OCI-M2 (cell line): ENCODE measurements at regions not wholly inside any gene's neighbourhood (a gene's known extent, or its start where the extent isn't known, plus 50 kb on each side); places are given as distances from the start of the nearest gene placed in this dataset.

Experiments used
- DNase-seq: peaks from one replicate; lab custom pipeline; 2025; ENCODE audit not compliant: unreplicated experiment; lab: John Stamatoyannopoulos, UW

GRCh38 chr4:157795495-157795894 is 377.3 kb downstream of the GASK1B start:
- DNase-seq: no peak

DNA sequence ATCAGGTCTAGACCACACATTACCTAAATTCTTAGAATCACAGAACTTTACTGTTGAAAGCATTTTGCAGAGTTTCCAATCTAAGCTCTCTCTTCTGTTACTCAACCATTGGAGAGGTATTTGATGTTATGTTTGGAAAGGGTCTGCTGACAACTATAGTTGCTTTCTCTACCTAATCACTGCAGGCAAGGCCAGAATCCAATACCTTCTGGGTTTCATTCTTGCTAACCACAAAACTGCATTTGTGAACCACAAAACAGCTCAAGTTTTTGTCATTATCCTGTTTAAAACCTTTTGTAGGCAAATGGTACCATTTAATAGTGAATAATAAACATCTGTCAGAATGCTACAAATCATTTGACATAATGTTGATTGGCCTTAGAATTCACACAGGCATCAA is 380.1 kb downstream of the GASK1B start:
- DNase-seq: no peak

- no peak for DNase-seq
These were observed 381.6 kb downstream of the GASK1B start for GRCh38 chr4:157791236-157791635.

DNA sequence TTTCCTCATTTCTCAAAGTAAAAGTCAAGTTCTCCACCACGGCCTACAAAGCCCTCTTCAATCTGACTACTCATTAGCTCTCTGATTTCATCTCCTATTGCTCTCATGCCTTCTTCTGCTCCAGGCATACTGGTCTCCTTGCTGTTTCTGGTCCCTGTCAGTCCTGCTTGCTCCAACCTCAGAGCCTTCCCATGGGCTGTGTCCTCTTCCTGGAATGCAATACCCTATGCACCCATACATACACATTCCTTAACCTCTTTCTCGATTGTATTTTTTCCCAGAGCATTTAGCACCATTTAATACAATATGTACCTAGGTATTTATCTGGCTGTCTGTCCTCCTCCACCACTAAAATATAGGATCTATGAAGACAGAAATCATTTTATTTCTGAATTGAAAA is 385.2 kb downstream of the GASK1B start:
- no peak for DNase-seq

GRCh38 chr4:157781361-157781760 is 391.5 kb downstream of the GASK1B start:
- no peak for DNase-seq

GRCh38 chr4:157779081-157779480 is 393.7 kb downstream of the GASK1B start:
- DNase-seq: no peak

- no peak for DNase-seq
These were observed 395.8 kb downstream of the GASK1B start for GRCh38 chr4:157776930-157777528.

DNA sequence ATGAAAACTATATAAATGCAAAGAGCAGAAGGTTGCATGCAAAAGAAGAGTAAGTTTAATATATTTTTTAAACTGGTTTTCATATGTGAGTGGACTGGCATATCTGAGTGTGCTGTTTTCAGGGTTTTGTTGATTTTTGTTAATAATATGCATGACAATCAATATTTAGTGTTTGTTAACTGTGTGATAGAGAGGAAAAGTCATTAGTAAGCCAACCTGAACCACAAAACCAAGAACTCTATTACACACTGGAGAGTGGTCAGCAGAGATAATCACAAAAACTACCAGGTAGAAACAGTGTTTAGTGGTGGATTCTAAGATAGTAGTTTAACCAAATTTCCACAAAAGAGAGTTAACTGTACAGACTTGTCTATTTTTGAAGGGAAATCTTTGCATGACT is 396.9 kb downstream of the GASK1B start:
- DNase-seq: no peak

DNA sequence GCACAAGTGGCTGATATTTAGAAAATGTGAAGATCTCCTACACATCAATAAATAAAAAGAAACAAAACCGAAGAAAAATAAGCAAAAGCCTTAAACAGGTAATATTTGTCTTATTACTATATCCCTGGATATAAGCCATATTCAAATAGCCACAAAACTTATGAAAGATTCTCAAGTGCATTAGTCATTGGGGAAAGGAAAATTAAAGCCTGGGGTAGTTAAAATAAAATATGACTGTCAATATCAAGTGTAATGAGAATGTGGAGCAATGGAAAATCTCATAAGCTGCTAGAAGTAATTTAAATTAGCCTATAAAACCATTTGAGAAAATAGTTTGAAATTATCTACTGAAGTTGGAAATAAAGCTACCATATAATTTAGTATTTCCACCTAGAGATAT is 399.9 kb downstream of the GASK1B start:
- no peak for DNase-seq

GRCh38 chr4:157768419-157768818 is 404.4 kb downstream of the GASK1B start:
- DNase-seq: no peak

- no peak for DNase-seq
These were observed 409.3 kb downstream of the GASK1B start for GRCh38 chr4:157763490-157763889.

DNA sequence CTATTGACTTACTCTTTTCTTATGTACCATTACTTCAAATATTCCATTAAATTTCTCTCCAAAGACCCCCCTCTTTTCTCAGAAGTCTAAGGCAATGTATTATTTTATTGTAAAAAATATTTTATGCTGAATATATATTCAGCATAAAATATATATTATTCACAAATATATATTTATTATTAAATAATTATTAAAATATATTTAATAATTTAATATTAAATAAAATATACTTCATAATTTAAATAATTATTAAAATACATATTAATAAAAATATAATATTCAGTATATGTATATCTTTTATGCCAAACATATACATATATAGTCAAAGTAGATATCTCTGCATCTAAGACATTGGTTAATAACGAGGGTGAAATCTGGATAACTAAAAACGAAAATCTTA is 418.4 kb downstream of the GASK1B start:
- no peak for DNase-seq

DNA sequence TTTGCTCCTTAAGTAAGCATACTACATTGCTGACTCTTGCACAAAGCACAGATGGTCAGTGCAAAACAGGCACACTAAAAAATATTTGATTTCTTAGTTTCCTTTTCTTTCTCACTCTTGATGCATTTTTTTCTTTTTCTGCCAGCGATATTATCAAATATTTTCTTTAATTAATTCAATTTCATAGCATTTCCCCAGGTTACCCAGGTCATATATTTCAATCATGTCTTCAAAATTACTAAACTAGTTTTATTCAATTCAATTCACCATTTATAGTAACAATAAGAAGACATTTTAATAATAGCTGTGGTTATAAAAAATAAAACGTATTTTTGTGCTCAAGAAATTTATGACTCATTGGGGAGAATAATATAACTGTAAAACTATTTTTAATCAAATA is 421.2 kb downstream of the GASK1B start:
- DNase-seq: no peak

GRCh38 chr4:157741642-157742041 is 431.2 kb downstream of the GASK1B start:
- DNase-seq: no peak

DNA sequence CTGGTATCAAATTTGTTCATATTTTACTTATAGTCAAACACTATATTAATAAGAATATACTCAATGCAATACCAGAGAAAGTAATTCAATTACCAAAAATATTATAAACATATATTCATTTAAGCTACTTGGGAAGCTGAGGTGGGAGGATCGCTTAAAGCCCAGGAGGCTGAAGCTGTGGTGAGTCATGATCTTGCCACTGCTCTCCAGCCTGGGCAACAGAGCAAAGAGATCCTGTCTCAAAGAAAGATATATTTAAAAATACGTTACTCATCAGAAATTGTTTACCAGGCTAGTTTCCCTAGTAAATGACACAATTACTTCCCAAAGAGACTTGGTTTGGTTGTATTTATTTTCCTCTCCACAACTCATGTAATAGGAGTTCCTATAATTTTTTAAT is 433.6 kb downstream of the GASK1B start:
- DNase-seq: no peak

DNA sequence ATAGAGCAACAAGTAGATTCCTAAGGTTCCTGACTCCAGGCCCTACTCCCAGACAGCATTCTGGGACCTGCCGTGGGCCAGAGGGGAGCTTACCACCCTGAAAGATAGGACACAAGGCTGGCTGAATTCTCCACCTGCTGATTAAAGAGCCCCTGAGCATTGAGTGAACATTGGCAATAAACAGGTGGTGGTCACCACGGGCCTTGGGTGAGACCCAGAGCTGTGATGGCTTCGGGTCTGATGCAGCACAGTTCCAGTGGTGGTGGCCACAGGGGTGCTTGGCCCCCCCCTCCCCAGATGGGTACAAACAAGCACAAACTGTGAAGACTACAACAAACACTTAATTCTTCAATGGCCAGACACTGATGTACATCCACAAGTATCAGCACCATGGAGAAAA is 444.6 kb downstream of the GASK1B start:
- no peak for DNase-seq

- DNase-seq: no peak
These were observed 445.7 kb downstream of the GASK1B start for GRCh38 chr4:157727163-157727562.

DNA sequence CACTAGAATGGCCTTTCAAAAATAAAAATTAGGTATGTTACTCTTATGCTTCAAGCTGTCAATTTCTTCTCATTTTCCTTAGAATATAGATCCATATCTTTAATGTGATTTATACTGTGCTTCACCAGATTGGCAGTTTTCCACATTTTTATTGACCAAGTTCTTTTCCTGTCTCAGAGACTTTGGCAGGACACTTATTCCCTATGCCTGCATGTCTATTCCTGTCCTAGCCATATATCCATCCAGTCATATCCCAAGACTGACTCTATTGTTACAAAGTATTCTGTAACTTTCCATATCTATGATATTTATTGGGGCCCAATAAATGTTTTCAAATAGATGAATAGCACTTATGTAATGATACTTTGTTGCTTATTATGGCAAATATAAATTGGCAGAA is 450.7 kb downstream of the GASK1B start:
- no peak for DNase-seq

- no peak for DNase-seq
These were observed 459.5 kb downstream of the GASK1B start for GRCh38 chr4:157713342-157713741.

- no peak for DNase-seq
These were observed 466.7 kb downstream of the GASK1B start for GRCh38 chr4:157706155-157706554.

DNA sequence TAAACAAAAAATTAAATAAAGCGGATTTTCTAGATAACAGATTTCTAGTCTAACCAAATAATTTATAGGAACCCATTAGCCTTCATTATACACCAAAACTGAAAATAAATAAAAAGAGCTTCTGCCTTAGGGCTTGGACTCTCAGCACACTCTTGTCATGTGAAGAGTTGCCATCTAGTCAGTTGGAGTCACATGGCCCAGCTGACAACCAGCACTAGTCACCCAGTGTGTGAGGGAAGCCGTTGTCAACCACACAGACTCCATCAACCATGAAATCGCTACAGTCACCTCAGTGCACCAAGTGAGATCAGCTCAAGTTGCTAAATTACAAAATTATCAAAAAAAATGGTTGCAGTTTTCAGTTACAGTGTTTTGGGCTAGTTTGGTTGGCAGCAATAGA is 470.0 kb downstream of the GASK1B start:
- DNase-seq: no peak

DNA sequence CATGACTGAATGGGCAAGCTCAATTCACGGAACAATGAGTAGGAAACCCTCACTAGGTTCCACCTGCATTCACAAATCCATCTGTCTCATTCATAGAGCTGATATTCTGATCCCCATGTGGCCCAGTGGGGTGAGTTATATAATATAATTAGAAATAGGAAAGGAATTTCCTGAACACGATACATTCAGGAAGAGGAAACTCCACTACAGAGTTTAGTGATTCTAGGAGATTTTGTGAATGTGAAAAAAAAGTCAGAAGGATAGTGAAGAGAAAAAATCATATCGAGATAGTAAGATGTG is 471.2 kb downstream of the GASK1B start:
- DNase-seq: no peak

- DNase-seq: no peak
These were observed 471.7 kb downstream of the GASK1B start for GRCh38 chr4:157700898-157701694.
